Ovary (tissue), 3 donors: ENCODE measurements at regions not wholly inside any gene's neighbourhood (a gene's known extent, or its start where the extent isn't known, plus 50 kb on each side); places are given as distances from the start of the nearest gene placed in this dataset.

Source experiments
- POLR2A ChIP-seq: fragments of 450-650 bp; IDR thresholded peaks from one replicate; pipeline ENCODE4 v1.6.1; 2017; ENCODE audit warnings: antibody characterized with exemption, mild to moderate bottlenecking, moderate library complexity
- TF ChIP-seq, protein P1 (sequence below), 3 donors: fragments of 450-650 bp in 2 of 3; fragments of 200-600 bp in 1 of 3; IDR thresholded peaks; one replicate each; pipeline versions ENCODE4 v1.5.1 to v1.8.0; 2016 to 2022; ENCODE audit warnings: antibody characterized with exemption in 3 of 3, mild to moderate bottlenecking in 1 of 3
- donor health status: DM: no; HTN: no; CAD: no.

DNA sequence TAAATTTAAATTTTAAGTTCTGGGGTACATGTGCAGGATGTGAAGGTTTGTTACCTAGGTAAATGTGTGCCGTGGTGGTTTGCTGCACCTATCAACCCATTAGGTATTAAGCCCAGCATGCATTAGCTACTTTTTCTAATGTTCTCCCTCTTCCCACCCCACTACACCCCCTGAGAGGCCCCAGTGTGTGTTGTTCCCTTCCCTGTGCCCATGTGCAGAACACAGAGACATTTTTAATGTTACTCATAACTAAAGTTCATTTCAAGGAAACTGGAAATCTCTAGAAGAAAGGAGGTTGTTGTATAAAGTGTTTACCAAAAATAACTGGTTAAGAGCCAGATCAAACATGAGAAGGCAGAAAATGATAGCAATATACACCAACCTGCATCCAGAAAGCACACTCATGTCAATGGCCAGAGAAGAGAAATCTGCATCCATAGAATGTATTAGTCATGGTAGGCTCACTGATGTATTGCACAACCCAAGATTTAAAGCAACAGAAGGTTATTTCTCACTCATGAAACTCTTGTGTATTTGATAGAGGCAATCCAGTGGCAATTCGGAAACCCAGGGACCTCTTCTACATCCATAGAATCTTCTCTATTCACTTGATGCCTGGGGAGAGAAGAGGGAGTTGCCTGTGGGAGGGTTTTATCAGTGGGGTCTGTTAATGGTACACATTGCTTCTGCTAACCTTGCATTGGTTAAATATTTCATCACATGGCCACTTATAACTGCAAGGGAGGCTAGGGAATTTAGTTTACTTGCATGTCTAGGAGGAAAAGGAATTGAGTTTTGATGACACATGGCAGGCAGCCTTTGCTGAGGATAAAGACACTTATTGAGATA lies 321.9 kb upstream of the RASGRP1 start:
- TF ChIP-seq, protein P1, sequence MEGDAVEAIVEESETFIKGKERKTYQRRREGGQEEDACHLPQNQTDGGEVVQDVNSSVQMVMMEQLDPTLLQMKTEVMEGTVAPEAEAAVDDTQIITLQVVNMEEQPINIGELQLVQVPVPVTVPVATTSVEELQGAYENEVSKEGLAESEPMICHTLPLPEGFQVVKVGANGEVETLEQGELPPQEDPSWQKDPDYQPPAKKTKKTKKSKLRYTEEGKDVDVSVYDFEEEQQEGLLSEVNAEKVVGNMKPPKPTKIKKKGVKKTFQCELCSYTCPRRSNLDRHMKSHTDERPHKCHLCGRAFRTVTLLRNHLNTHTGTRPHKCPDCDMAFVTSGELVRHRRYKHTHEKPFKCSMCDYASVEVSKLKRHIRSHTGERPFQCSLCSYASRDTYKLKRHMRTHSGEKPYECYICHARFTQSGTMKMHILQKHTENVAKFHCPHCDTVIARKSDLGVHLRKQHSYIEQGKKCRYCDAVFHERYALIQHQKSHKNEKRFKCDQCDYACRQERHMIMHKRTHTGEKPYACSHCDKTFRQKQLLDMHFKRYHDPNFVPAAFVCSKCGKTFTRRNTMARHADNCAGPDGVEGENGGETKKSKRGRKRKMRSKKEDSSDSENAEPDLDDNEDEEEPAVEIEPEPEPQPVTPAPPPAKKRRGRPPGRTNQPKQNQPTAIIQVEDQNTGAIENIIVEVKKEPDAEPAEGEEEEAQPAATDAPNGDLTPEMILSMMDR (IDR thresholded peaks at IDR 0.05): no peak
- TF ChIP-seq POLR2A: no peak
